NCI-H345 treated with DMSO at 0.1 percent for 48 hours (cell line): ENCODE measurements at regions not wholly inside any gene's neighbourhood (a gene's known extent, or its start where the extent isn't known, plus 50 kb on each side); places are given as distances from the start of the nearest gene placed in this dataset.
"Not testable (repeated sequence)": the region's sequence is repeated elsewhere in the genome, so short reads cannot be mapped to it uniquely, and the experiment has no call there.

ENCODE experiments used
- DNase-seq: peaks from one replicate; lab custom pipeline; 2025; ENCODE audit not compliant: unreplicated experiment; lab: John Stamatoyannopoulos, UW

DNA sequence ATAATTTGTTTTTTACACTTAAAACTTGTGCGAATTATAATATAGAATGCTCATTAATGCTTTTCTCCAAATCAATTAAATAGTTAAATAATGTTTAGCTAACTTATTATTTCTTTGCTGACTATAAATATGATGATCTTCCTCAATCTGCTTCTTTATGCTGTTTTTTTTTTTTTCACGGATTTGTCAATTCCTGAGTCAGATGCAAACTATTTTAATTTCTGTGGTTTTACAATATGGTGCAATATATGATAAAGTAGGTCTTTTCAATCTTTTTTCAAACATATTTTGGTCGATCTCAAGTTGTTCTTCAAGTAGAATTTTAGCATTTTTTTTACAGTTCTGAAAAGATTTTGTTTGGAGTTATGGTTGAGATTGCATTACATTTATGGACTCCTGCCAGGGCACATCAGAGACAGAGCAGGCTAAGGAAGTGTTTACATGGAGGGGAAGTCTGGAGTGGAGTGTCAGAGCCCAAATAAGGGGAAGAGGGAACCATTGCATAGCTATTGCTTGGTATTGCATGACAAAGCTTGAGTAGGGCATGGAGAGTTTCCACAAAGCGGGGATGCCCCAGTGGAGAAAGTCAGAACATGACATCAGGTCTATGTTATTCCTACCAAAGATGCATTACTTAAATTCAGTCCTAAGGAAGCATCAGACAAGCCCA is 204.4 kb downstream of the OTUD1 start:
- DNase-seq = no peak

DNA sequence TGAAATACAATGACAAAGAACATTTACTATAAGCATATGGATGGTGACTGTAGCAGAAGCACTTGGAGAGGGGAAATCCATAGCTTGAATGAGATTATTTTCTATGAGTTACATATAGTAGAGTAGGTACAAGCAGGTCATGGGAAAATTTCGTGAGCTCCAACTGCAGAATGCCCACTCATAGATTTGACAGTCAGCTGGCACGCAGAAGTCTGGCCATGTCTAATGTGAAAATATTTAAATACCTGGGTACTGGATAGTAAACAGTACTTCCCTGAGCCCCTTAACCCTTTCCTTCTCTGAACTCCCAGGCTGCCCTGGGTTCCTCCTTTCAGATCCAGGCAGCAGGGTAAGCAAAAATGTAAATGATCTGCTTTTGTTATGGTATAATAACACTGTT is 209.7 kb downstream of the OTUD1 start:
- DNase-seq = no peak

DNA sequence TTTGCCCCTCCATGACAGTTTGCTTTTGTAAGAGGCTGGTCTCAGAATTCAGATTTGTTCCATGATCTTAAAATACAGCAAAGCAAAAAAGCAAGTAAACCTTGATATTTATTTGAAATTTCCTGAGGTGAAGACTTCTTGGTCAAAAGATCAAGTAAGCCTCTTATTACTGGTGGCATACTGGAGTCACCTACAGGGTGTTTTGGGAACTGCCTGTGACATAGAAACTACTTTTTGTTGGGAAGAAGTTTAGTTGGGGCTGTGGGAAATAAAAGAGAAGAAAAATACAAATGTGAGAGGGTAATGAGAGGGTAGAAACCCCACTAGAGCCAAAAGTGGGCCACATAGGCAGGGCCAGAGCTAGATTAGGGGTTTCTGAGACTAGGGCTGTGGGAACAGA is 217.9 kb downstream of the OTUD1 start:
- no peak for DNase-seq

DNA sequence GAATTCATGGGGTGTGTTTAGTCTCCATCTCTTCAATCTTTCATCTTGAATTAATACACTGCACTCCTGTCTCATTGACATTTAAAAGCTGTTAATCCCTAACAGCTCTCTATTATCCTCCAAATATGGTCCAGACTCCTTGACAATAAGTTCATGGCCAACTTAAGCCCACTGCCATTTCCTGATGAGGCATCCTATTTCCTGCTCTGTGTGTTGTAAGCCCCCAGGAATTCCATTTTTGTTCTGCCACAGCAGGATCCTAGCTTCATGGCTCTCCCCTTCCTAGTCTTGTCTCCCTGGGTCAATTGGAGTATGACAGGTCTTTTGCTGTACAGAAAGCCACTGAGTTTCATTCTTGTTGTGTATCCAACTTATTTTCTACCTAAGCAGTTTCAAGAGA is 218.8 kb downstream of the OTUD1 start:
- DNase-seq = no peak

DNA sequence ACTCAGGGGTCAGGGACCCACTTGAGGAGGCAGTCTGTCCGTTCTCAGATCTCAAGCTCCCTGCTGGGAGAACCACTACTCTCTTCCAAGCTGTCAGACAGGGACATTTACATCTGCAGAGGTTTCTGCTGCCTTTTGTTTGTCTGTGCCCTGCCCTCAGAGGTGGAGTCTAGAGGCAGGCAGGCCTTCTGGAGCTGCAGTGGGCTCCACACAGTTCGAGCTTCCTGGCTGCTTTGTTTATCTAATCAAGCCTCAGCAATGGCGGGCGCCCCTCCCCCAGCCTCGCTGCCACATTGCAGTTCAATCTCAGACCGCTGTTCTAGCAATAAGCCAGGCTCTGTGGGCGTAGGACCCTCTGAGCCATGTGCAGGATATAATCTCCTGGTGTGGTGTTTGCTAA is 233.0 kb downstream of the OTUD1 start:
- not testable (repeated sequence) for DNase-seq

DNA sequence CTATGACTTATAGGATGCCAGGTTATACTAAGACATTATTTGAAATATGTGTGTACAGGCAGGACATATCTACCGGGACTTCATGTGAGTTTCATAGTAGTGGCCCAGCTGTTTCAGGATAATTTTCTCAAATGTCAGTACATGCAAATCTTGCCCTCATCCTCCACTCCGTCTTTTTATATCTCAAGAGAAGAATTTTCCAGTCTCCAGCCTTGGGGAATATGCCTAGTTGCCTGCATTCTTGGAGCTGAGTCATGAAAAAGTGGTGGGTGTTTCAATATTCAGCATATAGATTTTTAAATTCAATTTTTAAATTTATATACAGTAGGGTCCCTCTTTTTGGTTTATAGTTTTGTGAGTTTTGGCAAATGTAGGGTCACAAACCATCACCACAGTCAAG is 236.7 kb downstream of the OTUD1 start:
- no peak for DNase-seq

DNA sequence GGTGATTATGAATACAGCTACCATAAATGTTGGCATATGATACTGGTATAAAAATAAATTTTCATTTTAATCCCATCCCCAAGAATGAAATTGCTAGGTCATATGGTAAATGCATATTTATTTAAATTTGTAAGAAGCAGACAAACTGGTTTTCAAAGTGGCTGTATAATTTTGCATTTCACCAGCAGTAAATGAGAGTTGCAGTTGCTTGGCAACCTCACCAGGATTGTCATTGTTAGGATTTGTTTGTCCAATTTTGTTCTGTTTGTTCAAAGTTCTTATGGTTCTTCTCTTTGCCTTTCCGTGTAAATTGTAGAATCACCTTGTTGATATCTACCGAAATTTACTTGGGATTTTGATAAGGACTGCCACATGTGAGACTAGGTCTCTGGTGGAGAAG is 237.4 kb downstream of the OTUD1 start:
- no peak for DNase-seq

DNA sequence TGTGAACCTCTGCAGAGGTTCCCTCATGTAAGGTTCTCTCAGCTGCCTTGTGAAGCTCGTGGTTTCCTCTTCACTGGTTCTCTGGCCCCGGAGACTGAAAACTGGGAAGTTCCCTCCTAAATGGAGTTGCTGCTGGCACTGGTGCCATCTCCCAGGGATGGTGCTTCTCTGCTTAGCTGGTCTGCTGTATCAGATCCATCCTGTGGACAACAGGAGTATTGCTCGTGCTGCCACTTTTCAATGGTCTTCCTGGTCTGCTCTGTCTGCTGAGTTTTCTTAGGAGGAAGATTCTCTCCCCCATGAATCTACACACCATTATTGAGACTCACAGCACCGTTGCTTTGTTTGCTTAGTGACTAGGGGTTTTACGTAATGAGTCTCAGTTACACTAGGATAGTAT is 247.8 kb downstream of the OTUD1 start:
- no peak for DNase-seq

DNA sequence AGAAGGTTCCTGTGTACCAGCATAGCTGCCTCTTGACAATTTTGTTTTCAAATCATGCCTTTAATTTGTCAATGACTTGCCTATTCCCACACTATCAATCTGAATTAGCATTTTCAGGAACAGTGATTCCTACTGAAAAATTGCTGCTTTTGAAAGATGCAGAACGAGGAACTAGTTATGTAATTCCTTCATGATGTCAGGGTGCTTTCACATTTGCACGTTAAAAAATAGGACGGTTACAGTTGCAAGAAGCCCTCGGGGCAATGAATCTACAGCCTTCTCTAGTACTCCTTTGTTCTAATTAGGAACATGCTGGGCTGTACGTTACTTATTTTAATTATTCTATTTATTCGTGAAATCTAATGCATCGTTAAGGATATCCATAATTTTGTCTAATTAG is 253.9 kb downstream of the OTUD1 start:
- DNase-seq = no peak

DNA sequence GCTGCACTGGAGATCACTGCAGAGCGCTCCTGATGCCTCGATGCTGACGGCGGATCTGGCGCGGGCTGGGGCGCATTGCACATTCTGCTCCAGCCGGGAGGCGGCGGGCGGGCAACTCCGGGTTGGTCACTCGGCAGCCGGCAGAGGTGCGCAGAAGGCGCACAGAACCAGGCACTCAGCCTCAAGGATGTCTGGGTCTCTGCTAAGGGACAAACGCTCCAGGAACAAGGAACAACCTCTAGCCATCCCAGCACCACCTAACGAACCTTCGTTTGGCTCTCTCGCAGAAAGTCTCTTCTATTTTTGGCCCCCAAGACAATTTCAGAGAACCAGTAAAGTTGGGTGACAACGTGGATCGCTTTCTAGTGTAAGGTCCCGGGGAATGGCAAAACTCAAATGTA is 254.6 kb downstream of the OTUD1 start:
- DNase-seq = no peak

DNA sequence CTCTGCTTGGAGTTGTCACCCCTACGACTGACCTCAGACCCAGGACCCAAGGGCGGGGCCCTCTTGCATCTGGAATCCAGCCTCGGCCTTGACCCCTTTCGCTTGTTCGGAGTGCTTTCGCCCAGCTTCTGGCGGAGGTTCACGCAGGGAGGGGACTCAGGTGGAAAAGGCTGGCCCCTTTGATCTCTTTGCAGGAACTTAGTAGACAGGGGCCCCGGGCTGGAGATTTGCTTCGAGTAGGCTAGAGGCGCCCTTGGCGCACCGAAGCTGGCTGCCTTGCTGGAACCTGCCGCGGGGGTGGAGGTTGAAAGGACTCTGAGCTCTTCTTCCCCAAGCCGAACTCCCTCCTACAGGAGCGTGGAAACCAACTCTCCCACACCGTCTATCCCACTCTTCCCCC is 255.1 kb downstream of the OTUD1 start:
- no peak for DNase-seq

DNA sequence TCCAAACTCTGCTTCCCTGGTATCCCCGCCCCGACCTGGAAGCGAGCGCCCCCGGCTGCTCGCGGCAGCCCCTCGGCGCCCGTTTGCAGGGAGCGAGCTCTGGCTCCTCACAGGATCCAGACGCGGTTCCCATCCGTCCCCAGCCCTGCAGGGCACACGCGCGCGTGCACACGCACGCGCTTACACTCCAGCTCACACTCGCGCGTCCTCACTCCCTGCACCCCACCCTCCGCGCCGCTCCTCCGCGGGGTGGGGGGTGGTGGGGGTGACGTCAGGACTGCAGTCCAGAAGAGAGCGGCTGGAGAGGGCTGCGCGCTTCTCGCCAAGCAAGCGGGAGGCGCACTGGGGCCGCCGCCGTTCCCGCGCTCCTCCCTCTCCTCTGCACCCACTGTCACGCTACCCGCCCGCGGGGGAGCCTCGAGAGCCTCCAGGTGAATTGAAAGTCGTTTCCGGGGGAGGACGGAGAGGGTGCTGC is 255.6 kb downstream of the OTUD1 start:
- DNase-seq = no peak

DNA sequence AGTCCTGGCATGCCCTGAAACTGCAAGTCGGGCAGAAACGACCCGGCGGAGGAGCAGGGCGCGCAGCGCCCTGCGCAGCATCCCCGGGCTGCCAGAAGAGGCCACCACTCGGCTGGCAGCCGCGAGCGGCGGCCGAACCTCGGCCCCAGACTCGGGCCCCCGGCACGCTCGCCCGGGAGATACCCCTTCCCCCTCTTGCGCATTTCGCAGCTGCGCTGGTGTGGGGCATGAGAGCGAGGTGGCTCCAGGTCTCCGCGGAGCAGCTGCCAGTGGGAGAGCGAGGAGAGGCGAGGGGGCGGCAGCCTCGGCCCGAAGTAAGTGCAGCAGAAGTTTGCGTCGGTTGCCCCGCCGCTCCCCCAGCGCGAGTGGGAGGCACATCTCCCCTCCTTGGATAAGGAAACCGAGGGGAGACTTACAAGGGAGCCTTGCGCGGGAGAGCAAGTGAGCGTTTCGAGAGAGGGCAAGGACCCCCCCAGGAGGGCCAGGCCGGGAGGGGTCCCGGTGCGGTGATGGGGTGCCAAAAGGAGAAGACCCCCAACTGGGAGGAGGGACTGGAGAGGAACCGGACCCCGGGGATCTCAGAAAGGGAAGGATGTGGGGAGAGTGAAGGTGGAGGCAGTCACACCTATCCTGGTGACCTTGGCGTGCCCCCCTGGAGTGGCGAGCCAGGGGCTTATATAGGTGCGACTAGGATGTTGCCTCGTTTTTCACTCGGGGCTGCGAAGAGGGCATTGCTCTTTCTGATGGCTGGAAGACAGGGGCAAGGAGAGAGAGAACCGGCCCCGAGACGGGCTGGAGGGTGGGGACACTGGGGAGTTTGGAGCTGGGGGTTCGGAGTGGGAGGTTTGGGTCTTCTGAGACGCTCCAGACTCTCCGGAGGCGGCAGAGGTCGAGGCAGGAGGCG is 256.3 kb downstream of the OTUD1 start:
- no peak for DNase-seq

DNA sequence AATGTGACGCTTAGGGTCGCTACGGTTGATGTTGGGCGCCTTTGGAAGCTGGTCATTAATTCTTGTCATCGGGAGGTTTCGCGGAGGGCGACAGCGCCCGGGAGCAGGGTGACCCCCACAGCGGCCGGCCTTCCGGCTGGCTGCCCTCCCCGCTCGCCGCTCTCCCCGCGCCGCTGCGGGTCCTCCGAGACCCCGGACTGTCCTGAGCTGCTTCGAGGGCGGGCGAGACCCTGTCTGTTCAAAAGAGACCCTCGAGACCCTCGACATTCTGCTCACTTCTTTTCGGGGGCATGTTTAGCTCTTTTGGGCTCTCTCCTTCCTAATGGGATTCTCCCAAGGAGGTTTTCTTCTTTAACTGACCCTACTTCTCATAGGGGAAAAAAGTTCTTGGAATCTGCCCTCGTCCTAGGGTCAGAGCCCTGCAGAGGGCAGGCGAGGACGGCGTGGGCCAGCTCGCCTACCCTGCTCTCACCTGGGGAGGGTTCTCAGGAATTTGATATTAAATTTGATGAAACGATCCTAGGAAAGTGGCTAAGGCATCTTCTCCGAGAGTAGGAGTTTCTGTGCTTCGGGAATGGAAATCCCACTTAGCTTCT is 257.0 kb downstream of the OTUD1 start:
- DNase-seq = no peak

DNA sequence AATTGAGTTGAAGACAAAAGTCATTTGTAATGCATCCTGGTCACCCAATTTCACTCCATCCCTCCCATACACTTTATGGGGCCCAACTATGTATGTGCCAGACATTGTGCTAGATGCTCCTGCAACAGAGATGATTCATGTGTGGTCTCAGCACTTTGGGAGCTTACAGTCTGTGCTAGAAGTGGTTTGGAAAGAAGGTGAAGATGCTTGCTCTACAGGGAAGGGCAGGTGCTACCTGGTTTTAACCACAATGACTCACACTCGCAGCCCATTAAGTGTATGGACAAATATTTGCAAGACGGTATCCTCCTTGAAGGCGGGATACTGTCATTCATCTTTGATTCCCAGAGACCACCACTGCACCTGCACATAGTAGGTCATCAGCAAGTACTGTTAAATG is 257.6 kb downstream of the OTUD1 start:
- no peak for DNase-seq

DNA sequence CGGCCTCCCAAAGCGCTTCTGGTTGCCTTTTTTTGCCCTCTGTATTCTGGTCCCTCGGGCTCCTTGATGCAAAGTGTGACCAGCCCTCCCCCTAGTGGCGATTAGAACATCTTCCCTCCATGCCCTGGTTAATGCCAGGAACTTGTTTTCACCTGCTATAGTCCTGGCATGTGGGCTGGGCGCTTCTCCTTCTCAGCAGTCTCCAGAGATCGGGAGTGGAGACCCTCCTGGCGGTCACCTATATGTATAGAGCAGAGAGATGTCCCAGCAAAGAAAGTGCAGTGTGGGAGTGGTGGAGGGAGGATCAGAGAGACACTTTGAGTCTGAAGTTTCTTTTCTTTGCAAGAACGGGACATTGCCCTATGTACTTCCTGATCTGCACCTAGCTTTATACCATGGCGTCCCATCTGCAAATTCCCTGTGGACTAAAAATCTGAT is 264.1 kb downstream of the OTUD1 start:
- DNase-seq = peak; percentile 0

DNA sequence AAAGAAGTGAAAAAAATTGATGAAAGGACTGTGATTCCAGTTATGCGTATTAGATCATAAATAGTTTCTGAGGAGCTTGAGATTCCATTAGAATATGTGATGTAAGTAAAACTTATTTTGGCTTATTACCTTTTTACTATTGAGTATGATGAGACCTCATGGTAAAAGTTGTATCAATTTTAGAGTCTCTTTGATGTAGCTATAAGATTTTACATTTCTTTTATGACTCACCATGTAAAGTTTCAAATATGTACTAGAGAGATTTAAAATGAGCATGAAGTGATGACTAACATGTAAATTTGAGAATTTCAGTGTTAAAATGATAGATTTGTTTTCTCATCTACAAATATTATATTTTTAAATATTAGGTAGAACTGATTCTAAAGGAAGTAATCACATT is 276.5 kb downstream of the OTUD1 start:
- DNase-seq = no peak

DNA sequence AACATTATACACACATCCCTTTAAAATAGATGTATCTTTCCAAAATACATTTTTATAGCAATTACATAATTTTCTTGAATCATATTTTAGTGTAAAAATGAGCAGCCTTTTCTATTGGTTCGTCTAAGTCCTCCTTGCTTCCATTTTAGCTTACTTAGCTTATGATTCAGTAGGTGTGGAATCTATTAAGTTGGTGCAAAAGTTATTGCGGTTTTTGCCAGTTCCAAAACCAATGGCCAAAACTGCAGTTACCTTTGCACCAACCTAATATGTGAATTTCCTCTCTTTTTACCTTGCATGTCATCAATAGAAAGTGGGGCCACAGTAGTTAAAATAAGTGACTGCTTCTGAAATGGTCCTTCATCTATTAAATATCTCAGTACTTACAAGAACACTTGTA is 279.0 kb downstream of the OTUD1 start:
- no peak for DNase-seq

DNA sequence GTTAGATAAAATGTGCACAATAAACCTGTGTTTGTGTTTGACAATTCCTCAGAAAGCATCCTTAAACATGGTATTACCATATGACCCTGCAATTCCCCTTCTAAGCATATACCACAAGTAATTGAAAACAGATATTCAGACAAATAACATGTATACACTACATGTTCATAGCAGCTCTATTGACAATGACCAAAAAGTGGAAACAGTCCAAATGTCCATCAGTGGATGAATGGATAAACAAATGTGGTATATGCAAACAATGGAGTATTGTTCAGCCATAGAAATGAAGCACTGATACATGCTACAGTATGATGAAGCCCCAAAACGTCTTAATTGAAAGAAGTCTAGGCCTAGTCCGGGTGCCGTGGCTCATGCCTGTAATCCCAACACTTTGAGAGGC is 280.1 kb downstream of the OTUD1 start:
- DNase-seq = no peak

DNA sequence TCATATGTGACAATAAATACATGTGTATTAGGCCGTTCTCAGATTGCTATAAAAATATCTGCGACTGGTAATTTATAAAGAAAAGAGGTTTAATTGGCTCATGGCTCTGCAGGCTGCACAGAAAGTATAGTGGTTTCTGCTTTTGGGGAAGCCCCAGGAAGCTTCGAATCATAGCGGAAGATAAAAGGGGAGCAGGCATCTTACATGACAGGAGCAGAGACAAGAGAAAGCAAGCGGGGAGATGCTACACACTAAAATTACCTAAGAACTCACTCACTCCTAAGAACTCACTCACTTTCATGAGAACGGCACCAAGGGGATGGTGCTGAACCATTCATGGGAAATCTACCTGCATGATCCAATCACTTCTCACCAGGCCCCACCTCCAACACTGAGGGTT is 284.9 kb downstream of the OTUD1 start:
- no peak for DNase-seq

DNA sequence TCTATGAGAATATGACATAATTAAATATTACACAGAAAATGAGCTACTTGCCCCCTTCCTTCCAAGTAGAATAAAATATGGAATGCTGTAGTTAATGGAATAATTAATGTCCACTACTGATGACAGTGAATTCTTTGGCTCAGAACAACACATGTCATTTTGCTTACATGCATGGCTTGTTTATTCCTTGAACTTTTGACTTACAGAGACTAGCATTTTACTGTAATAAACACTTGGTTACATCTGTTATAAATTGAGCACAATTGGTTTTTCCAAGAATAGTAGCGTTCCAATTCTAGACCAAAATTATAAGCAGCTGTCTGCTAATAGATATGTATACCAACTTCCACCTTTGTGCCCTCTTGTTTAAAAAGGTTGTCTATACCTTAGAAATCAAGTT is 286.7 kb downstream of the OTUD1 start:
- DNase-seq = no peak

DNA sequence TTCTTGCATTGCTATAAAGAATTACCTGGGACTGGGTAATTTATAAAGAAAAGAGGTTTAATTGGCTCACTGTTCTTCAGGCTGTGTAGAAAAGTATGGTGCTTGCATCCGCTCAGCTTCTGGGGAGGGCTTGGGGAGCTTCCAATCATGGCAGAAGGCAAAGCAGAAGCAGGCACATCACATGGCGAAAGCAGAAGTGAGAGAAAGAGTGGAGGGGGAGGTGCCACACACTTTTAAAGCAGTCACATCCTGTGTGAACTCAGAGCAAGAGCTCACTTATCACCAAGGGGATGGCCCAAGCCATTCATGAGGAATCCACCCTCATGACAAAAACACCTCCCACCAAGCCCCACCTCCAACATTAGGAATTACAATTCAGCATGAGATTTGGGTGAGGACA is 303.5 kb downstream of the OTUD1 start:
- DNase-seq = no peak
